ENCODE measurements at regions not wholly inside any gene's neighbourhood (a gene's known extent, or its start where the extent isn't known, plus 50 kb on each side); places are given as distances from the start of the nearest gene placed in this dataset.

DNA sequence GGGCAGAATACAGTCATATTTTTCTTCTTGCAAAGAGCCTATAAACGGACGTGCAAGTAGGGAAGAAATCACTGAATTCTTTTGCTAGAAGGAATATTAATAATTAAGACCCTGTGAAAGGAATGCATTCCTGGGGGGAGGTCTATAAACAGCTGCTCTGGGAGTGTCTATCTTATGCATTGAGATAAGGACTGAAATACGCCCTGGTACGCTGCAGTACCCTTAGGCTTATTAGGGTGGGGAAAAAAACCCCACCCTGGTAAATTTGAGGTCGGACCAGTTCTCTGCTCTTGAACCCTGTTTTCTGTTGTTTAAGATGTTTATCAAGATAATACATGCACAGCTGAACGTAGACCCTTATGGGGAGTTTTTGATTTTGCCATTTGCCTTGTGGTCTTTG lies 100.0 kb upstream of the KBTBD8 start:
- H2AFZ ChIP-seq (ENCODE audit: low read depth, low read length) = no peak overlapping the region
- DNase-seq = no peak
- WGBS = 72% methylated on average over 5 of the region's 6 CpGs
- no peak overlapping the region for H3K4me2 ChIP-seq (ENCODE audit: low read length, poor library complexity, severe bottlenecking)
- H2BK5ac ChIP-seq (ENCODE audit: low read depth, low read length, poor library complexity, severe bottlenecking) = no peak overlapping the region
- no peak overlapping the region for H3K14ac ChIP-seq (ENCODE audit: low read length in 2 of 2)
- no peak overlapping the region for H4K91ac ChIP-seq (ENCODE audit: low read length)
- no peaks in the 10 kb centered on the region for H3K4me1 ChIP-seq (ENCODE audit: control insufficient read depth, insufficient read depth, low read depth, low read length)
- no peak overlapping the region for H3K9ac ChIP-seq (ENCODE audit: low read length)
- no peak overlapping the region for H2AK5ac ChIP-seq (ENCODE audit: low read length, severe bottlenecking)
- H2BK15ac ChIP-seq (ENCODE audit: low read depth, poor library complexity, severe bottlenecking) = no peak overlapping the region
- no peak overlapping the region for H4K8ac ChIP-seq (ENCODE audit: low read length)
- no peaks in the 10 kb centered on the region for H3K79me1 ChIP-seq (replicated peaks; ENCODE audit: low read length, poor library complexity, severe bottlenecking)
- H3K9me3 ChIP-seq (ENCODE audit: control insufficient read depth, low read length) = peaks cover 36% of the 10 kb centered on the region
- no peak overlapping the region for H3K23ac ChIP-seq (ENCODE audit: low read length in 2 of 2)
- no peaks in the 10 kb centered on the region for H3K36me3 ChIP-seq (ENCODE audit: control insufficient read depth in 1 of 2, insufficient read depth in 2 of 2, low read depth in 1 of 2, low read length in 2 of 2)
- H3K27ac ChIP-seq (ENCODE audit: low read length, poor library complexity, severe bottlenecking) = no peak overlapping the region
- H3K4ac ChIP-seq (ENCODE audit: low read depth in 1 of 2, low read length in 2 of 2) = no peak overlapping the region
- no peak overlapping the region for H2BK12ac ChIP-seq (ENCODE audit: low read length in 2 of 2)
- no peak overlapping the region for H3K18ac ChIP-seq (ENCODE audit: low read depth in 1 of 2, low read length in 2 of 2)
- no peak overlapping the region for H3K4me3 ChIP-seq (ENCODE audit: insufficient read depth in 1 of 2, low read depth in 1 of 2, low read length in 2 of 2)
- H3K27me3 ChIP-seq (ENCODE audit: control insufficient read depth in 1 of 2, insufficient read depth in 1 of 2, low read length in 2 of 2) = no peaks in the 10 kb centered on the region
- H2BK120ac ChIP-seq (ENCODE audit: low read depth, low read length) = no peak overlapping the region

DNA sequence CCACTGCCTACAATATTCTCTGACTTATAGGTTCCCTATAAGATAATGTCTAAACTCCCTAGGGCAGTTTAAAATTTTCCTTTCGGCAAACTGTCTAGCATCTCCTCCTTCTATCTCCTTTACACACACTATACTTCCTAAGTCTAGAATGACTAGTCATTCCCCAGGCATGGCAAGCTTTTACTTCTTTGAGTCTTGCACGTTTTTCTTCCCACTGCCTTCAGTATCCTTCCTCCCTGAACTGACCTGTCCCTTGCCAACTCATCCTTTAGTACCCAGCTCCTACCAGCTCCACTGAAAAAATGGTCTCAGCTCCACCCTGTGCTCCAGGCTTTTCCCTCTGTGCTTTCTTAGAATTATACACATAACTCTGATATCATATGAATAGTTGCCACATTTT lies 93.8 kb upstream of the KBTBD8 start:
- Histone ChIP-seq H3K18ac (ENCODE audit: low read depth in 1 of 2, low read length in 2 of 2) (no peak overlapping the region), H2AK5ac (ENCODE audit: low read length, severe bottlenecking) (no peak overlapping the region), H2BK5ac (ENCODE audit: low read depth, low read length, poor library complexity, severe bottlenecking) (no peak overlapping the region), H3K9me3 (ENCODE audit: control insufficient read depth, low read length) (peaks cover 24% of the 10 kb centered on the region), H2BK12ac (ENCODE audit: low read length in 2 of 2) (no peak overlapping the region), H3K4me2 (ENCODE audit: low read length, poor library complexity, severe bottlenecking) (no peak overlapping the region), H2BK15ac (ENCODE audit: low read depth, poor library complexity, severe bottlenecking) (no peak overlapping the region), H3K14ac (ENCODE audit: low read length in 2 of 2) (no peak overlapping the region), H2AFZ (ENCODE audit: low read depth, low read length) (no peak overlapping the region), H3K27me3 (ENCODE audit: control insufficient read depth in 1 of 2, insufficient read depth in 1 of 2, low read length in 2 of 2) (no peaks in the 10 kb centered on the region), H3K23ac (ENCODE audit: low read length in 2 of 2) (no peak overlapping the region), H3K27ac (ENCODE audit: low read length, poor library complexity, severe bottlenecking) (no peak overlapping the region), H4K8ac (ENCODE audit: low read length) (no peak overlapping the region), H3K4me3 (ENCODE audit: insufficient read depth in 1 of 2, low read depth in 1 of 2, low read length in 2 of 2) (no peak overlapping the region), H3K36me3 (ENCODE audit: control insufficient read depth in 1 of 2, insufficient read depth in 2 of 2, low read depth in 1 of 2, low read length in 2 of 2) (no peaks in the 10 kb centered on the region), H4K91ac (ENCODE audit: low read length) (no peak overlapping the region), H2BK120ac (ENCODE audit: low read depth, low read length) (no peak overlapping the region), H3K4ac (ENCODE audit: low read depth in 1 of 2, low read length in 2 of 2) (no peak overlapping the region), H3K79me1 (replicated peaks; ENCODE audit: low read length, poor library complexity, severe bottlenecking) (no peaks in the 10 kb centered on the region), H3K9ac (ENCODE audit: low read length) (no peak overlapping the region), H3K4me1 (ENCODE audit: control insufficient read depth, insufficient read depth, low read depth, low read length) (no peaks in the 10 kb centered on the region)
- 44% methylated on average over 2 of the region's 2 CpGs for WGBS
- DNase-seq = no peak

- Histone ChIP-seq H2BK120ac (ENCODE audit: low read depth, low read length) (no peak overlapping the region), H3K9ac (ENCODE audit: low read length) (no peak overlapping the region), H3K14ac (ENCODE audit: low read length in 2 of 2) (no peak overlapping the region), H2AFZ (ENCODE audit: low read depth, low read length) (no peak overlapping the region), H3K9me3 (ENCODE audit: control insufficient read depth, low read length) (peaks cover 22% of the 10 kb centered on the region), H2BK15ac (ENCODE audit: low read depth, poor library complexity, severe bottlenecking) (no peak overlapping the region), H3K23ac (ENCODE audit: low read length in 2 of 2) (no peak overlapping the region), H3K27ac (ENCODE audit: low read length, poor library complexity, severe bottlenecking) (no peak overlapping the region), H4K8ac (ENCODE audit: low read length) (no peak overlapping the region), H3K18ac (ENCODE audit: low read depth in 1 of 2, low read length in 2 of 2) (no peak overlapping the region), H3K4ac (ENCODE audit: low read depth in 1 of 2, low read length in 2 of 2) (no peak overlapping the region), H3K36me3 (ENCODE audit: control insufficient read depth in 1 of 2, insufficient read depth in 2 of 2, low read depth in 1 of 2, low read length in 2 of 2) (no peaks in the 10 kb centered on the region), H3K4me1 (ENCODE audit: control insufficient read depth, insufficient read depth, low read depth, low read length) (no peaks in the 10 kb centered on the region), H2BK5ac (ENCODE audit: low read depth, low read length, poor library complexity, severe bottlenecking) (no peak overlapping the region), H3K79me1 (replicated peaks; ENCODE audit: low read length, poor library complexity, severe bottlenecking) (no peaks in the 10 kb centered on the region), H3K27me3 (ENCODE audit: control insufficient read depth in 1 of 2, insufficient read depth in 1 of 2, low read length in 2 of 2) (no peaks in the 10 kb centered on the region), H3K4me3 (ENCODE audit: insufficient read depth in 1 of 2, low read depth in 1 of 2, low read length in 2 of 2) (no peak overlapping the region), H4K91ac (ENCODE audit: low read length) (no peak overlapping the region), H2BK12ac (ENCODE audit: low read length in 2 of 2) (no peak overlapping the region), H2AK5ac (ENCODE audit: low read length, severe bottlenecking) (no peak overlapping the region), H3K4me2 (ENCODE audit: low read length, poor library complexity, severe bottlenecking) (no peak overlapping the region)
- DNase-seq = no peak
- 76% methylated on average over 2 of the region's 2 CpGs for WGBS
Measured at GRCh38 chr3:66904831-66905493, 93.1 kb upstream of the KBTBD8 start.

- Histone ChIP-seq H2BK15ac (ENCODE audit: low read depth, poor library complexity, severe bottlenecking) (no peak overlapping the region), H2BK12ac (ENCODE audit: low read length in 2 of 2) (no peak overlapping the region), H2BK120ac (ENCODE audit: low read depth, low read length) (no peak overlapping the region), H3K4me1 (ENCODE audit: control insufficient read depth, insufficient read depth, low read depth, low read length) (no peaks in the 10 kb centered on the region), H3K23ac (ENCODE audit: low read length in 2 of 2) (no peak overlapping the region), H3K36me3 (ENCODE audit: control insufficient read depth in 1 of 2, insufficient read depth in 2 of 2, low read depth in 1 of 2, low read length in 2 of 2) (no peaks in the 10 kb centered on the region), H4K91ac (ENCODE audit: low read length) (no peak overlapping the region), H3K18ac (ENCODE audit: low read depth in 1 of 2, low read length in 2 of 2) (no peak overlapping the region), H3K9ac (ENCODE audit: low read length) (no peak overlapping the region), H3K4me2 (ENCODE audit: low read length, poor library complexity, severe bottlenecking) (no peak overlapping the region), H3K4ac (ENCODE audit: low read depth in 1 of 2, low read length in 2 of 2) (no peak overlapping the region), H3K27me3 (ENCODE audit: control insufficient read depth in 1 of 2, insufficient read depth in 1 of 2, low read length in 2 of 2) (no peaks in the 10 kb centered on the region), H3K4me3 (ENCODE audit: insufficient read depth in 1 of 2, low read depth in 1 of 2, low read length in 2 of 2) (no peak overlapping the region), H3K14ac (ENCODE audit: low read length in 2 of 2) (no peak overlapping the region), H3K9me3 (ENCODE audit: control insufficient read depth, low read length) (peaks cover 1% of the 10 kb centered on the region), H2AFZ (ENCODE audit: low read depth, low read length) (no peak overlapping the region), H3K27ac (ENCODE audit: low read length, poor library complexity, severe bottlenecking) (no peak overlapping the region), H2AK5ac (ENCODE audit: low read length, severe bottlenecking) (no peak overlapping the region), H2BK5ac (ENCODE audit: low read depth, low read length, poor library complexity, severe bottlenecking) (no peak overlapping the region), H4K8ac (ENCODE audit: low read length) (no peak overlapping the region), H3K79me1 (replicated peaks; ENCODE audit: low read length, poor library complexity, severe bottlenecking) (no peaks in the 10 kb centered on the region)
- 81% methylated on average over 3 of the region's 3 CpGs for WGBS
- no peak for DNase-seq
Measured at GRCh38 chr3:66907136-66907535, 91.0 kb upstream of the KBTBD8 start.
